Glomerular visceral epithelial cell (primary cell): ENCODE measurements at regions not wholly inside any gene's neighbourhood (a gene's known extent, or its start where the extent isn't known, plus 50 kb on each side); places are given as distances from the start of the nearest gene placed in this dataset.

Source experiments
- DNase-seq: peaks from one replicate; pipeline ENCODE4 v3.0.0-alpha.2; 2016; ENCODE audit errors: extremely low spot score

DNA sequence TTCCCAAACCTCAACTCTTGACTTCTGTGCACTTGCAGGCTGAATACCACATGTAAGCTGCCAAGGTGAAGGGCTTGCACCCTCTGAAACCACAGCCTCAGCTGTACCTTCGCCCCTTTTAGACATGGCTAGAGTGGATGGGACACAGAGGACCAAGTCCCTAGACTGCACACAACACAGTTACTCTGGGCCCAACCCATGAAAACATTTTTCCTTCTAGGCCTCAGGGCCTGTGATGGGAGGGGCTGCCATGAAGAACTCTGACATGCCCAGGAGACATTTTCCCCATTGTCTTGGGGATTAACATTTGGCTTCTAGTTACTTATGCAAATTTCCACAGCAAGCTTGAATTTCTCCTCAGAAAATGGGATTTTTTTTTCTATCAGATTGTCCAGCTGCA, 331.0 kb upstream of the RGMB start:
- DNase-seq, result no peak

GRCh38 chr5:98443881-98444280, 329.6 kb upstream of the RGMB start:
- DNase-seq, result peak; percentile 16

- no peak for DNase-seq
Measured at GRCh38 chr5:98453296-98453695, 320.2 kb upstream of the RGMB start.

- DNase-seq, result no peak
Measured at GRCh38 chr5:98454407-98454806, 319.1 kb upstream of the RGMB start.

GRCh38 chr5:98454904-98455303, 318.6 kb upstream of the RGMB start:
- peak; percentile 66 for DNase-seq

DNA sequence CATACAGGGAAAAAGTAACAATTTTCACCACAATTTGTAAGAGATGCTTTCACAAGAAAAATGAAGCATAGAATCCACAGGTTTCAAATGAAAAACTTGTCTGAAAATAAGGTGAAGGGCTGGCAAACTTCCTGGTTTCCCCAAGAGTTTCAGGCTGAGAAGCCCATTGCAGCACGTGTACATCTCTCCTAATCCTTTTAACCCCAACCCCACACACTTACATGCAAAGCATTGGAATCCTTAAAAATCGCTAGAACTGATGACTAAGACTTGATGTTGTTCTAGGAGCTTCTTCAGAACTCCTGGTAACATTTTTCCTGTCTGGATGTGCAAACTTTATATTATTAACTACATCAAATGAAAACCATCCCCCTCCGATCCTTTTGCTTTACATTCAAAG, 317.8 kb upstream of the RGMB start:
- DNase-seq, result peak; percentile 8

- DNase-seq, result peak; percentile 41
Measured at GRCh38 chr5:98458004-98458403, 315.5 kb upstream of the RGMB start.

GRCh38 chr5:98458726-98459125, 314.7 kb upstream of the RGMB start:
- no peak for DNase-seq

- no peak for DNase-seq
Measured at GRCh38 chr5:98460536-98460935, 312.9 kb upstream of the RGMB start.

GRCh38 chr5:98461485-98461884, 312.0 kb upstream of the RGMB start:
- DNase-seq, result no peak

DNA sequence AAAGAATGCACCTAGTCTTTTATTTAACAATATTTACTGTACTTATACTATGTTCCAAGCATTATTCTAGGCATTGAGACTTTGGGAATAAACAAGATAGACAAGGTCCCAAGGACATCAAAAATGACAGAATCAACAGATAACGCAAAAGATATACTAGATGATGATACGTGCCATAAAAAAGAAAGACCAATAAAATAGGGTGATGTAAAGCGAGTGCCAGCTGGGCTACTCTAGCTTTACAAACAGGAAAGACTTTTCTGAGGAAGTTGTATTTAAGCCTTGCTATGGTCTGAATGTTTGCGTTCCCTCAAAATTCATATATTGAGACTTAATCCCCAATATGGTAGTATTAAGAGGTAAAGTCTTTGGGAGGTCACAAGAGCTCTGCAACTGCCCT, 310.2 kb upstream of the RGMB start:
- no peak for DNase-seq

- no peak for DNase-seq
Measured at GRCh38 chr5:98463676-98464075, 309.8 kb upstream of the RGMB start.

- no peak for DNase-seq
Measured at GRCh38 chr5:98464737-98465330, 308.6 kb upstream of the RGMB start.

GRCh38 chr5:98468188-98468869, 305.1 kb upstream of the RGMB start:
- DNase-seq, result peak; percentile 60

DNA sequence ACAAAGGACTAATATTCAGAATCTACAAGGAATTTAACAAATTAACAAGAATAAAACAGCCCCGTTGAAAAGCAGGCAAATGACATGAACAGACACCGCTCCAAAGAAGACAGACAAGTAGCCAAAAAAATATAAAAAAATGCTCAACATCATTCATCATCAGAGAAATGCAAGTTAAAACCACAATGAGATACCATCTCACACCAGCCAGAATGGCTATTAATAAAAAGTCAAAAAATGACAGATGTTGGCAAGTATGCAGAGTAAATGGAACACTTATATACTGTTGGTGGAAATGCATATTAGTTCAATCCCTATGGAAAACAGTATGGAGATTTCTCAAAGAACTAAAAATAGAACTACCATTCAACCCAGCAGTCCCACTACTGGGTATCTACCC, 302.7 kb upstream of the RGMB start:
- DNase-seq, result no peak

DNA sequence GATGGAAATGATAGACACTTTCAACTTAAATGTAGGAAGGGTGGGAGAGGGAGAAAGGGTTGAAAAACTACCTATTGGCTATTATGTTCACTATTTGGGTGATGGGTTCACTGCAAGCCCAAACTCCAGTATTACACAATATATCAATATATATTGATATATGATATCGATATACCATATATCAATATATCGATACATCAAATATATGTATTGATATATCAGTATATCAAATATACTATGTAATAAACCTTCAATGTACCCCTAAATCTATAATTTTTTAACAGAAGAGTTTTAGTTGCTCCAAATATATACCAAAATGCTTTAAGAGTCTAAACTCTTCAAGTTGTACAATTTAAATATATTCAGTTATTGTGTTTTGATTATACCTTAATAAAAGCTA, 302.0 kb upstream of the RGMB start:
- DNase-seq, result no peak

DNA sequence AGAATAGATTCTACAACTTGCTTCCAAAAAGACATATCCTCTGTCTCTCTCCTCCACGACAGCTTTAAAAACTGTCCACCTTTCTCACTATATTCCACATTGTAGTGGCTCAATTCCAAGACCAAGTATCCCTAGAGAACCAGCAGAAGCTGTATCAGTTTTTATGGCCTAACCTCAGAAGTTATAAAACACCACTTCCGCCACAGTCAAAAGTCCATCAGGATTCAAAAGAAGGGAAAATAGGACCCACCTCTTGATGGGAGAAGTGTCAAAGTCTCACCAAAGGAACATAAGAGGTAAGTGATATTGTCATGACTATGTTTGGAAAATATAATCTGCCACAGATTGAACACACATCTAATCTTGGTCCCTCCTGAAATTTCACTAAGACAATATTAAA, 299.2 kb upstream of the RGMB start:
- DNase-seq, result no peak

- DNase-seq, result no peak
Measured at GRCh38 chr5:98474782-98475181, 298.7 kb upstream of the RGMB start.

DNA sequence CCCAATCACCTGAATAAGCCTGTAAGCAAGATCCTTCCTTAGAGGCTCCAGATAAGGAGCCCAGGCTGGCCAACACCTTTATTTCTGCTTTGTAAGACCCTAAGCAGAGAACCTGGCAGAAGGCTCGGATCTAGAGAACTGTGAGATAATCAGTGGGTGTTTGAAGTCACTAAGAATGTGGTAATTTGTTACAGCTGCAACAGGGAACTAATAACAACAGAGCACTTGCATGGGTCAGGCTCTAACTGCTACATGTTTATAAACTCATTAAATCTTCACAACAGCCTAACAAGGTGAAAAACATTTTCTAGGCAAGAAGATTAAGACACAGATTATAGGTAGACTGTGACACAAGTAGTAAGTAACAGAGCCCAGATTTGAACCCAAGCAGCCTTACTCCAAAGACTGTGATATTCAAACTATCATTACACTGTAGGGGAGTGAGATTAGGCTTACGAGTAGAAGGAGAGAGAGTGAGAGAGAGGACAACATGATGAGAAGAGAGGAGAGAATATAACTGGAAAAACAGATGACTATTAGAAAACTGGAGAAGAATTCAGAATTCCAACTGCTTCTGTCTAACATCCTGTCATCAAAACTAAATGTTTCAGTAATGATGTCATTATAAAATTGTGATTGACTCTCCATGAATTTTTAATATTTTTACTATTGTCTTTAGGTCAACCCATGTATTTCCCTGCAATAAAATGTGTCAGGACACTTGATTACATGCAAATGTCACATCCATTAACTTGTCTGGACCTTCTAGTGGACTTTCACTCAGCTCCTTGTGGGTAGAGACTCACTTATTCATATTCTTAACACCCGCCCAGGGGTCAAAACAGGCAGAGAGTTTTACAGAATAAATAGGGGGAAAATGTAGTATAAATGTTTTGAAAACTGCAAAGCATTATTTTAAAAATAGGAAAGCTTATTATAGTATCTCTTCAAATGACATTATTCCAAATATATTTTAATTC, 290.9 kb upstream of the RGMB start:
- DNase-seq, result no peak

DNA sequence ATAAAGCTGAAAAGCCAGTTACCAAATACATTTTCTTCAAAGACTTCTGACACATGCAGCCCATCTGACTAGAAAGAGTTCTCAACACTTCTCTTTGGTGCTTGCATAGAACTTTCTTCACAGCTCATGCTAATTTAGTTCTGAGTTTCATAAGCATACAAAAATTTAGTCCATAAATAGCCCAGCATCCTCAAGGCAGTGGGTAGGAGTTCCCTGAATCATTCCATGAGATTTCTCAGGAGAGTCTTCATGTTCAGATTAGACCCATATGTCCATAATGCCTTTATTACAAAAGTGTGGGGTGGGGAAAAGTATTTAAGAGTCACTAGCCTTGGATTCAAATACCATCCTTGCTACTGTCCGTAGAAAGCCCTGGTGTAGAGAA, 290.2 kb upstream of the RGMB start:
- no peak for DNase-seq

GRCh38 chr5:98489021-98489420, 284.4 kb upstream of the RGMB start:
- no peak for DNase-seq

DNA sequence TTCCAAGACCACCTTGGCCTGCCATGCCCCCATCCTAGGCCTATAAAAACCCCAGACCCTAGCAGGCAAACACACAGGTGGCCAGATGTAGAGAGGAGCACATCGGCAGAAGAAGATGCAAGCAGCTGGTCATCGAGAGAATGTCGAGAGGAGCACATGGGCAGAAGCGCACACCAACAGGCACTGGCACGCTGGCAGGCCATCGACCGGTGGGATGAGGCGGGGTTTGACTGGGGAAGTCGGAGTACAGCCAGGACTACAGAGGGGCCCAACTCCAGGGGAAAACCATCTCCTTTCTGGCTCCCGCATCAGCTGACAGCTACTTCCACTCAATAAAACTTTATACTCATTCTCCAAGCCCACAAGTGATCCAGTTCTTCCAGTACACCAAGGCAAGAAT, 283.1 kb upstream of the RGMB start:
- no peak for DNase-seq

GRCh38 chr5:98492258-98492657, 281.2 kb upstream of the RGMB start:
- no peak for DNase-seq
